HepG2 (cell line): ENCODE measurements at regions not wholly inside any gene's neighbourhood (a gene's known extent, or its start where the extent isn't known, plus 50 kb on each side); places are given as distances from the start of the nearest gene placed in this dataset.

Experiments used
- ARID4A ChIP-seq: sonication (generic); formaldehyde crosslinking; IDR thresholded peaks from 2 replicates; pipeline ENCODE4 v1.5.0; 2020; ENCODE audit warnings: mild to moderate bottlenecking, missing genetic modification reagents, borderline replicate concordance
- CBFB ChIP-seq: sonication (generic); formaldehyde crosslinking; IDR thresholded peaks from 2 replicates; pipeline ENCODE4 v1.4.0; 2020; ENCODE audit warnings: missing genetic modification reagents
- EED ChIP-seq: sonication (generic); formaldehyde crosslinking; IDR thresholded peaks from 2 replicates; pipeline ENCODE4 v1.5.0; 2020; ENCODE audit warnings: mild to moderate bottlenecking, missing genetic modification reagents
- HOMEZ ChIP-seq: IDR thresholded peaks from 2 replicates; pipeline ENCODE4 v1.6.1; 2016; ENCODE audit warnings: low read depth
- MEIS2 ChIP-seq: sonication (generic); formaldehyde crosslinking; IDR thresholded peaks from 2 replicates; pipeline ENCODE4 v1.9.0; 2021; ENCODE audit warnings: mild to moderate bottlenecking, missing genetic modification reagents
- NFIB ChIP-seq: sonication (generic); formaldehyde crosslinking; IDR thresholded peaks from 2 replicates; pipeline ENCODE4 v1.9.0; 2021; ENCODE audit warnings: missing genetic modification reagents, mild to moderate bottlenecking, borderline replicate concordance
- SNAPC4 ChIP-seq: sonication (generic); formaldehyde crosslinking; IDR thresholded peaks from 2 replicates; pipeline ENCODE4 v1.4.0; 2020; ENCODE audit warnings: mild to moderate bottlenecking, missing genetic modification reagents
- TEF ChIP-seq: sonication (generic); formaldehyde crosslinking; IDR thresholded peaks from 2 replicates; pipeline ENCODE4 v1.5.0; 2020; ENCODE audit warnings: missing genetic modification reagents
- THRA ChIP-seq: sonication (generic); formaldehyde crosslinking; IDR thresholded peaks from 2 replicates; pipeline ENCODE4 v1.4.0; 2020; ENCODE audit warnings: missing genetic modification reagents, borderline replicate concordance
- YY1 ChIP-seq: IDR thresholded peaks from 2 replicates; pipeline ENCODE4 v1.6.1; 2011; ENCODE audit warnings: low read length, low read depth, moderate library complexity, mild to moderate bottlenecking; ENCODE audit not compliant: insufficient read depth, insufficient replicate concordance
- ZNF546 ChIP-seq: sonication (generic); formaldehyde crosslinking; conservative IDR thresholded peaks from 2 replicates; pipeline ENCODE4 v1.8.1; 2023; ENCODE audit warnings: mild to moderate bottlenecking, missing genetic modification reagents
- ZNF720 ChIP-seq: sonication (generic); formaldehyde crosslinking; IDR thresholded peaks from 2 replicates; pipeline ENCODE4 v1.4.0; 2020; ENCODE audit warnings: missing genetic modification reagents
- ZNF782 ChIP-seq: sonication (generic); formaldehyde crosslinking; IDR thresholded peaks from 2 replicates; pipeline ENCODE4 v1.4.0; 2020; ENCODE audit warnings: missing genetic modification reagents, mild to moderate bottlenecking, borderline replicate concordance
- ZSCAN22 ChIP-seq: sonication (generic); formaldehyde crosslinking; IDR thresholded peaks from 2 replicates; pipeline ENCODE4 v1.4.0; 2020; ENCODE audit warnings: mild to moderate bottlenecking, missing genetic modification reagents
- ZSCAN25 ChIP-seq: sonication (generic); formaldehyde crosslinking; IDR thresholded peaks from 2 replicates; pipeline ENCODE4 v1.8.0; 2022; ENCODE audit warnings: mild to moderate bottlenecking, missing genetic modification reagents

GRCh38 chr10:78972160-78972946 lies 96.4 kb upstream of the ZMIZ1 start (continued):
- TF ChIP-seq HOMEZ (0 out of 2 replicates have a peak, but pooled peaks have one; percentile 9), ZNF546 (0 out of 2 replicates have a peak, but pooled peaks have one; percentile 9), YY1 (no peak), MEIS2 (CRISPR knock-in tag) (peak; percentile 47; the same call in 1 of the 2 replicates), EED (0 out of 2 replicates have a peak, but pooled peaks have one; percentile 53), CBFB (CRISPR knock-in tag) (peak; percentile 66), TEF (CRISPR knock-in tag) (no peak), ZNF720 (CRISPR knock-in tag) (no peak), SNAPC4 (CRISPR knock-in tag) (peak; percentile 86), ARID4A (CRISPR knock-in tag) (peak; percentile 72), NFIB (CRISPR knock-in tag) (no peak), ZSCAN22 (CRISPR knock-in tag) (no peak), ZNF782 (CRISPR knock-in tag) (no peak; the same call in 1 of the 2 replicates), ZSCAN25 (peak; percentile 87; the same call in 1 of the 2 replicates), THRA (CRISPR knock-in tag) (peak; percentile 95; the same call in 1 of the 2 replicates)
